Neural crest cell (in vitro differentiated cells): ENCODE measurements at regions not wholly inside any gene's neighbourhood (a gene's known extent, or its start where the extent isn't known, plus 50 kb on each side); places are given as distances from the start of the nearest gene placed in this dataset.
A peak's percentile ranks its signal among the peaks of the same experiment; 100 is the strongest.

ENCODE experiments used
- DNase-seq: peaks from one replicate; pipeline ENCODE4 v3.0.0; 2021; ENCODE audit warnings: low read depth, mixed read lengths, low spot score
- H3K27ac Mint-ChIP-seq: one replicate; pipeline ENCODE4 v1.8.0; 2021; ENCODE audit warnings: mild to moderate bottlenecking, mixed read lengths; ENCODE audit not compliant: unreplicated experiment
- H3K27me3 Mint-ChIP-seq: 2 replicates; pipeline ENCODE4 v1.8.0; 2021; ENCODE audit warnings: low read depth, mild to moderate bottlenecking, mixed read lengths
- H3K36me3 Mint-ChIP-seq: 2 replicates; pipeline ENCODE4 v1.8.0; 2021; ENCODE audit warnings: low read depth, mild to moderate bottlenecking, mixed read lengths
- H3K4me1 Mint-ChIP-seq: 2 replicates; pipeline ENCODE4 v1.8.0; 2021; ENCODE audit warnings: mixed read lengths
- H3K4me3 Mint-ChIP-seq: one replicate; pipeline ENCODE4 v1.8.0; 2021; ENCODE audit warnings: mild to moderate bottlenecking, mixed read lengths
- H3K9me3 Mint-ChIP-seq: 2 replicates; pipeline ENCODE4 v1.8.0; 2021; ENCODE audit warnings: mixed read lengths
- CTCF ChIP-seq: fragments of 200-600 bp; sonication (generic); conservative IDR thresholded peaks from 2 replicates; pipeline ENCODE4 v1.5.0; 2021; ENCODE audit warnings: antibody characterized with exemption, mild to moderate bottlenecking

GRCh38 chr2:217063238-217063755 lies 203.4 kb upstream of the TNP1 start:
- Mint-ChIP-seq H3K9me3 (peaks cover 6% of the 10 kb centered on the region), H3K36me3 (peaks cover 8% of the 10 kb centered on the region), H3K27me3 (no peaks in the 10 kb centered on the region), H3K4me1 (peaks cover 30% of the 10 kb centered on the region), H3K4me3 (peak overlapping the region; percentile 7), H3K27ac (peak overlapping the region; percentile 95)
- no peak for DNase-seq
- TF ChIP-seq CTCF, result no peak

DNA sequence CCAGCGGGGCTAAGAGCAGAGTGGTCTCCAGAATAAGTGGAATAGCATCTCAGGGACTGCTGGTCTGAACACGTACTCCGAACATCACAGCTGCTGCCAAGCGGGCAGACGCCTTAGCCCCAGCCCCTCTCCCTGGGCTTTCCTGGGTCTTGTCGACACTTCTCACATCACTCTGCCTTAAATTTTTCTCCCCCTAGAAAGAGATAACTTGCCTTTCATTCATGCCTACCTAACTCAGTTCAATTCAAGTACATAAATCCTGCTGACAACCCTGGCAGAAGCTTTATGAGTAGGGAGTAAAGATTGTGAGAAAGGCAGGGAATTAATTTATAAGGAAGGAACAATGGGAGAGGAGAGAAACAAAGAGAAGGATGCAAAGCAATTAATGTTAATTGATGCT lies 202.9 kb upstream of the TNP1 start:
- H3K9me3 Mint-ChIP-seq, result peaks cover 6% of the 10 kb centered on the region
- no peak overlapping the region for H3K4me3 Mint-ChIP-seq
- peaks cover 8% of the 10 kb centered on the region for H3K36me3 Mint-ChIP-seq
- H3K27ac Mint-ChIP-seq, result no peak overlapping the region
- TF ChIP-seq CTCF, result no peak
- H3K27me3 Mint-ChIP-seq, result no peaks in the 10 kb centered on the region
- DNase-seq, result no peak
- peaks cover 30% of the 10 kb centered on the region for H3K4me1 Mint-ChIP-seq

GRCh38 chr2:217061916-217062505 lies 202.1 kb upstream of the TNP1 start:
- H3K4me3 Mint-ChIP-seq, result no peak overlapping the region
- TF ChIP-seq CTCF, result no peak
- H3K27me3 Mint-ChIP-seq, result no peaks in the 10 kb centered on the region
- no peak overlapping the region for H3K27ac Mint-ChIP-seq
- peaks cover 30% of the 10 kb centered on the region for H3K4me1 Mint-ChIP-seq
- peaks cover 5% of the 10 kb centered on the region for H3K36me3 Mint-ChIP-seq
- no peak for DNase-seq
- H3K9me3 Mint-ChIP-seq, result peaks cover 4% of the 10 kb centered on the region

DNA sequence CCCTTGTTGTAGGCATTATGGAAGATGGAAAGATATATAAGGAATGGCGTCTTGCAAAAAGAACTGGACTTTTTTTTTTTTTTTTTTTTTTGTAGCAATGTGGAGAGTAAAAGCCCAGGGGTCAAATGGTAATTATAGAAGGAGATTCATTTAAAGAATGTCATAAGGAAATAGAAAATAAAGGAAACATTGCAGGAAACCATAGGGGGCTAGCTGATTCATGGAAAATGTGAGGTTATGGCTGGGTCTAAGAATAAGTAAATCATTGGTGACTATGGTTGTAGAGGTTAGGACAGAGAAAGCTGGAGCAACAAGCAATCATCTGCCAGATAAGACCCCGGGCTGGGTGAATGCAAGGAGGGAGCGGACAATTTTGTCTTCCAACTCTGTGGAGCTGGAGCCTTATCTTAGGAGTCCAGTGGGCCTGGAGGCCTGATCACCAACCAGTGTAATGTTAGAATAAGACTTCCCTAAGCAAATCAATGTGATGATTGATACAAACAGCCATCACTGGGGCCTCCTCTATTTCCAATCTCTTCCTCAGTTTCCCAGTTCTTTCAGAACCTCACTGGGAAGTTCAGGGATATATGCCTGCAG lies 201.2 kb upstream of the TNP1 start:
- Mint-ChIP-seq H3K4me1 (peaks cover 30% of the 10 kb centered on the region), H3K27ac (peak overlapping the region; percentile 57)

GRCh38 chr2:217060516-217060915 lies 200.7 kb upstream of the TNP1 start:
- Mint-ChIP-seq H3K27ac (no peak overlapping the region), H3K4me3 (no peak overlapping the region), H3K36me3 (no peaks in the 10 kb centered on the region), H3K27me3 (no peaks in the 10 kb centered on the region), H3K4me1 (peaks cover 30% of the 10 kb centered on the region), H3K9me3 (no peaks in the 10 kb centered on the region)
- TF ChIP-seq CTCF, result no peak
- DNase-seq, result no peak

More for the DNA sequence above, 201.2 kb upstream of the TNP1 start:
- Mint-ChIP-seq H3K36me3 (no peaks in the 10 kb centered on the region), H3K27me3 (no peaks in the 10 kb centered on the region), H3K9me3 (no peaks in the 10 kb centered on the region), H3K4me3 (no peak overlapping the region)
- no peak for TF ChIP-seq CTCF
- DNase-seq, result no peak
